Breast epithelium (tissue), 4 donors: ENCODE measurements at regions not wholly inside any gene's neighbourhood (a gene's known extent, or its start where the extent isn't known, plus 50 kb on each side); places are given as distances from the start of the nearest gene placed in this dataset.

ENCODE experiments used
- DNase-seq, 2 donors: peaks; one replicate each; pipeline ENCODE4 v3.0.0-alpha.2; 2019; ENCODE audit warnings: low spot score in 2 of 2
- H3K27ac ChIP-seq, 2 donors: fragments of 200-600 bp; sonication (generic) in 1 of 2; one replicate each; pipeline ENCODE4 v1.5.1; 2016 to 2019; ENCODE audit warnings: mild to moderate bottlenecking in 1 of 2
- H3K27me3 ChIP-seq, 2 donors: fragments of 200-600 bp; sonication (generic) in 1 of 2; one replicate each; pipeline versions ENCODE4 v1.5.1 to v1.6.0; 2017 to 2019; ENCODE audit warnings: control low read depth in 1 of 2, mild to moderate bottlenecking in 1 of 2
- H3K36me3 ChIP-seq: fragments of 200-600 bp; one replicate; pipeline ENCODE4 v1.5.1; 2019
- H3K4me1 ChIP-seq, 2 donors: fragments of 200-600 bp; sonication (generic); one replicate each; pipeline ENCODE4 v1.5.1; 2016 to 2019; ENCODE audit warnings: control low read depth in 1 of 2
- H3K4me3 ChIP-seq, 3 donors: fragments of 200-600 bp; sonication (generic); 1 replicate in 2 of 3; 2 replicates in 1 of 3; pipeline ENCODE4 v1.5.1; 2016 to 2019; ENCODE audit warnings: mild to moderate bottlenecking in 3 of 3, moderate library complexity in 2 of 3
- H3K9me3 ChIP-seq, 2 donors: fragments of 200-600 bp; sonication (generic) in 1 of 2; one replicate each; pipeline ENCODE4 v1.5.1; 2016 to 2019; ENCODE audit warnings: control low read depth in 1 of 2
- CTCF ChIP-seq, 3 donors: fragments of 450-650 bp; IDR thresholded peaks; one replicate each; pipeline ENCODE4 v1.5.1; 2016 to 2017; ENCODE audit warnings: antibody characterized with exemption in 3 of 3, mild to moderate bottlenecking in 3 of 3, moderate library complexity in 3 of 3
- POLR2A ChIP-seq: fragments of 450-650 bp; IDR thresholded peaks from one replicate; pipeline ENCODE4 v1.6.1; 2016; ENCODE audit warnings: antibody characterized with exemption, mild to moderate bottlenecking, moderate library complexity
- POLR2AphosphoS5 ChIP-seq, 3 donors: sonication (generic); formaldehyde crosslinking; IDR thresholded peaks; one replicate each; pipeline ENCODE4 v1.6.1; 2017; ENCODE audit warnings: antibody characterized with exemption in 3 of 3
- intact Hi-C: fragments of 100-400 bp; cut with DNase I; formaldehyde crosslinking; loops from one replicate; pipeline ENCODE4 v1.15.1; 2023; ENCODE audit warnings: low total_unique reads

- intact Hi-C loops = no loop called here
- no peak for TF ChIP-seq CTCF (IDR thresholded peaks at IDR 0.05)
- TF ChIP-seq POLR2A = no peak
- no peak for TF ChIP-seq POLR2AphosphoS5 (IDR thresholded peaks at IDR 0.05)
- peaks cover 0 to 10% of the 10 kb centered on the region in 2 donors for H3K9me3 ChIP-seq
These were observed 779.6 kb upstream of the NECTIN3 start for GRCh38 chr3:110291886-110292501.

GRCh38 chr3:110293660-110294059 lies 778.0 kb upstream of the NECTIN3 start:
- no peak overlapping the region for H3K27ac ChIP-seq
- H3K36me3 ChIP-seq = no peaks in the 10 kb centered on the region
- peaks cover 0 to 10% of the 10 kb centered on the region in 2 donors for H3K9me3 ChIP-seq
- H3K4me3 ChIP-seq = no peak overlapping the region
- DNase-seq = no peak
- no peaks in the 10 kb centered on the region for H3K4me1 ChIP-seq
- intact Hi-C loops = no loop called here
- TF ChIP-seq CTCF (IDR thresholded peaks at IDR 0.05) = no peak
- no peak for TF ChIP-seq POLR2AphosphoS5 (IDR thresholded peaks at IDR 0.05)
- no peaks in the 10 kb centered on the region for H3K27me3 ChIP-seq

More at GRCh38 chr3:110291886-110292501, 779.6 kb upstream of the NECTIN3 start:
- Histone ChIP-seq H3K27me3 (no peaks in the 10 kb centered on the region), H3K36me3 (no peaks in the 10 kb centered on the region), H3K4me1 (no peaks in the 10 kb centered on the region), H3K4me3 (no peak overlapping the region), H3K27ac (no peak overlapping the region)
- DNase-seq = no peak

GRCh38 chr3:110296885-110297284 lies 774.7 kb upstream of the NECTIN3 start:
- Histone ChIP-seq H3K27ac (no peak overlapping the region), H3K9me3 (peaks cover 0 to 10% of the 10 kb centered on the region in 2 donors), H3K27me3 (no peaks in the 10 kb centered on the region), H3K36me3 (no peaks in the 10 kb centered on the region), H3K4me1 (no peaks in the 10 kb centered on the region), H3K4me3 (no peak overlapping the region)
- intact Hi-C loops = no loop called here
- DNase-seq = no peak
- no peak for TF ChIP-seq POLR2A
- no peak for TF ChIP-seq CTCF (IDR thresholded peaks at IDR 0.05)
- TF ChIP-seq POLR2AphosphoS5 (IDR thresholded peaks at IDR 0.05) = no peak

GRCh38 chr3:110301781-110302180 lies 769.8 kb upstream of the NECTIN3 start:
- intact Hi-C loops = no loop called here
- Histone ChIP-seq H3K27ac (no peak overlapping the region), H3K4me3 (no peak overlapping the region), H3K36me3 (no peaks in the 10 kb centered on the region), H3K4me1 (no peaks in the 10 kb centered on the region), H3K9me3 (no peaks in the 10 kb centered on the region), H3K27me3 (no peaks in the 10 kb centered on the region)
- TF ChIP-seq POLR2AphosphoS5 (IDR thresholded peaks at IDR 0.05) = no peak
- TF ChIP-seq CTCF (IDR thresholded peaks at IDR 0.05) = no peak
- TF ChIP-seq POLR2A = no peak
- DNase-seq = no peak

- Histone ChIP-seq H3K27me3 (no peaks in the 10 kb centered on the region), H3K36me3 (no peaks in the 10 kb centered on the region), H3K27ac (no peak overlapping the region), H3K4me1 (no peaks in the 10 kb centered on the region), H3K9me3 (no peaks in the 10 kb centered on the region), H3K4me3 (no peak overlapping the region)
- no peak for DNase-seq
- TF ChIP-seq CTCF (IDR thresholded peaks at IDR 0.05) = no peak
- TF ChIP-seq POLR2A = no peak
- no peak for TF ChIP-seq POLR2AphosphoS5 (IDR thresholded peaks at IDR 0.05)
- intact Hi-C loops = no loop called here
These were observed 764.4 kb upstream of the NECTIN3 start for GRCh38 chr3:110307065-110307809.
